ENCODE measurements at regions not wholly inside any gene's neighbourhood (a gene's known extent, or its start where the extent isn't known, plus 50 kb on each side); places are given as distances from the start of the nearest gene placed in this dataset.
"Not testable (repeated sequence)": the region's sequence is repeated elsewhere in the genome, so short reads cannot be mapped to it uniquely, and the experiment has no call there.

DNA sequence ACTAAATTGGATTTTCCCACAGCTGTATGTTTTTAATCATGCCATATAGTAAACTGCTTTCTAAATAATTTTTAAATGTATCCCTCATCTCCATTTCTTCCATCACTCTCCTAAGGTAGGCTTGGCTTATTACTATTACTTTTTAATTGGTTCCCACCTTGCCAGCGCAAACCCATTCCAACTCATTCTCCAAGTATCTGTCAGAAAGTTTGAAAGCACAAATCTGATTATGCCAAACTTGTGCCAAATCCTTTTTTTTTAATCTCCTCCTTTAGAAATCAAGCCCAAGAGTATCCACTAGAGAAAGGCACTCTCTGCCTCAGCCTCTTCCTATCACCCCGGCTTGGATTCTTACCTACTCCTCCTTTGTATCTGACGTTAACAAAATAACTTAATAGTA, 784.5 kb downstream of the TBL1XR1 start:
- DNase-seq = no peak

- DNase-seq = no peak
Measured at GRCh38 chr3:176403531-176403930, 793.8 kb downstream of the TBL1XR1 start.

- no peak for DNase-seq
Measured at GRCh38 chr3:176401211-176401610, 796.1 kb downstream of the TBL1XR1 start.

GRCh38 chr3:176399193-176399592, 798.1 kb downstream of the TBL1XR1 start:
- DNase-seq = no peak

DNA sequence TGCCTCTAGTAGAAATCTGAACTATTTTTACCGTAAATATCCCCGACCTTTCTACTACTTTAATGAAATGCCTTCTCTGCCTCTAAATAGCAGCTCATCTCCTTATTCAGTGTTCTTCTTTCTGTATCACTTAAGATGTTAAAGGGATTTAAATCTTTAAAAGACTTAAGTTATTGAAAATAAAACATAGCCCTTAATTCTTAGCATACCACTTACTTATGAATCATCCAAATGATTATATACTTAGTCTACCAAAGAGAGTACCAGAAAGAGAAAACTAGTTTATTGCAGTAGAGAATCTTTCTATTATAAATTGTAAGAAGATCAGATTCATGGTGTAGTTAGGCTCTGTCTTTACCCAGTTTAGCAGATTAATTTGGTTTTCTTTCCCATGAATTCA, 802.0 kb downstream of the TBL1XR1 start:
- DNase-seq = no peak

DNA sequence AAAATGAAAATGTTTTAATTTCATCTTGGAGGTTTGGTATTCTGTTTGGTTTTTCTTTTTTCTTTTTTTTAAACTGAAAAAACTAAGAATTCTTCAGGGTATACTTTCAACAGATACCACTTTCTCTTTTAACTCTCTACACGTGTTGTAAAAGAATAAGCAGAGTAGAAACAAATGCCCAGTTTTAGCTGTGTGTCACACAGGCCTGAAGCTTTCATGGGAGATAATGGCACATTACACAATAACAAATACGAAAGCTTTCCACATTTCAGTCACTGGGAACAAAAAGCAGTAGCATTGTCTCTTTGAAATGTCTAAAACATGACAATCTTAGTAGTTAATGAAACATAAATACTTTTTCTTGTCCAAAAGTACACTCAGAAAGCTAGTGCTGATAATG, 818.5 kb downstream of the TBL1XR1 start:
- DNase-seq = no peak

- no peak for DNase-seq
Measured at GRCh38 chr3:176376531-176376930, 820.8 kb downstream of the TBL1XR1 start.

- DNase-seq = no peak
Measured at GRCh38 chr3:176375519-176375918, 821.8 kb downstream of the TBL1XR1 start.

GRCh38 chr3:176362191-176362731, 835.0 kb downstream of the TBL1XR1 start:
- DNase-seq = no peak

GRCh38 chr3:176359211-176359610, 838.1 kb downstream of the TBL1XR1 start:
- no peak for DNase-seq

DNA sequence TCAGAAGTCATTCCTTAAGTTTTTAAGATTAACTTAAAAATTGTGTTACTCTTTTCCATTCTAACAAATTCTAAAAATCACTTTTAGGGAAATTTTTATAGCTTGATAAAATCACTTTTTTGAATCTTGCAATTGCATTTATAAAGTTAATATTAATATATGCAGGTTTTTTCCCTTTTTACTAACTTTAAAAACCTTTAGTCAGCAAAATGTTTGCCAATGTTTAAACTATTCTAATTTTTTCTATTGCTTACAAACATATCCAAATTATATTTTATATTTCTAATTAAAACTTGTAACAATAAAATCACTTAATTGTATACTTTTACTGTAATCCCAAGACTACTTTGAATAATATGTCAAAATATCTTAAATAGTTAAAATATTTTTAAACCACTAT, 839.4 kb downstream of the TBL1XR1 start:
- DNase-seq = no peak

GRCh38 chr3:176354843-176355242, 842.4 kb downstream of the TBL1XR1 start:
- no peak for DNase-seq

DNA sequence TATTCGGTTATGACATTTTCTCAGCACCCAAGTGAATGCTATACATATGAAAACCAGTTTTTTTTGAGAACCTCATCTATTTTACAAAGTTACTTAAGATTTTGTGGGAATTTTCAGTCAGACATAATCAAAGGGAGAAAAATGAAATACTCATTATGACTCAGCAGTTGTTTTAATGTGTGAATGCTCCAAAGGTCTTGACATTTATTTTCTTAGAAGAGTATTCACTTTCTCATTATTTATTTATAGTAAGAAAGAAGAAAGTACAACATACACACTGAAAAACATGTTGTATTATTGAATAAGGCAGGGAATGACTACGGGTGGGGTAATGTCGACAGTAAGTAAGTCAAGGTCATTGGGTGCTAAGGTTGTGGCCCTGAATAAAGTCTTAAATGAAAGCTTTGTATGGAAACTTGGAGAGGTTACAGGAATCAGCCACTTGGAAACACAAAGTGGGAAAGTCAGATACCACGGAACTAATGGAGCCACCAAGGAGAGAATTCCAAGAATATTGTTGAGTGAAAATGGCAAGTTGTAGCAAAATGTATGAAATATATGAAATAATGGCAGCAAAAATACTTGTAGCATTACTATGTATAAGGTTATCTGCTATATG, 844.5 kb downstream of the TBL1XR1 start:
- DNase-seq = no peak

- no peak for DNase-seq
Measured at GRCh38 chr3:176351408-176351807, 845.9 kb downstream of the TBL1XR1 start.

- DNase-seq = no peak
Measured at GRCh38 chr3:176349706-176350105, 847.6 kb downstream of the TBL1XR1 start.

DNA sequence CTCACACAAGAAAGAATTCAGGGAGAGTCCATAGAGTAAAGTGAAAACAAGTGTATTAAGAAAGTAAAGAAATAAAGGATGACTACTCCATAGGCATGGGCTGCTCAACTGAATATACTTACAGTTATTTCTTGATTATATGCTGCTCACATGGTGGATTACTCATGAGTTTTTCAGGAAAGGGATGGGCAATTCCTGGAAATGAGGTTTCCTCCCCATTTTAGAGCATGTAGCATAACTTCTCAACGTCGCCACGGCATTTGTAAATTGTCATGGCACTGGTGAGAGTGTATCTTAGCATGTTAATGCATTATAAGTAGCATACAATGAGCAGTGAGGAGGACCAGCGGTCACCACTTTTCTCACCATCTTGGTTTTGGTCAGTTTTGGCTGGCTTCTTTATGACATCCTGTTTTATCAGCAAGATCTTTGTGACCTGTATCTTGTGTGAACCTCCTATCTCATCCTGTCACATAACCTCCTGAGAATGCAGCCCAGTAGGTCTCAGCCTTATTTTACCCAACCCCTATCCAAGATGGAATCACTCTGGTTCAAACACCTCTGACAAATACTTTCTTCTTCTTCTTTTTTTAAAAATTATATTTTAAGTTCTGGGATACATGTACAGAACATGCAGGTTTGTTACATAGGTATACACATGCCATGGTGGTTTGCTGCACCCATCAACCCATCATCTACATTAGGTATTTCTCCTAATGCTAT, 849.7 kb downstream of the TBL1XR1 start:
- DNase-seq = no peak

- no peak for DNase-seq
Measured at GRCh38 chr3:176341963-176342362, 855.3 kb downstream of the TBL1XR1 start.

- no peak for DNase-seq
Measured at GRCh38 chr3:176328666-176329065, 868.6 kb downstream of the TBL1XR1 start.

GRCh38 chr3:176328198-176328597, 869.1 kb downstream of the TBL1XR1 start:
- DNase-seq = no peak

DNA sequence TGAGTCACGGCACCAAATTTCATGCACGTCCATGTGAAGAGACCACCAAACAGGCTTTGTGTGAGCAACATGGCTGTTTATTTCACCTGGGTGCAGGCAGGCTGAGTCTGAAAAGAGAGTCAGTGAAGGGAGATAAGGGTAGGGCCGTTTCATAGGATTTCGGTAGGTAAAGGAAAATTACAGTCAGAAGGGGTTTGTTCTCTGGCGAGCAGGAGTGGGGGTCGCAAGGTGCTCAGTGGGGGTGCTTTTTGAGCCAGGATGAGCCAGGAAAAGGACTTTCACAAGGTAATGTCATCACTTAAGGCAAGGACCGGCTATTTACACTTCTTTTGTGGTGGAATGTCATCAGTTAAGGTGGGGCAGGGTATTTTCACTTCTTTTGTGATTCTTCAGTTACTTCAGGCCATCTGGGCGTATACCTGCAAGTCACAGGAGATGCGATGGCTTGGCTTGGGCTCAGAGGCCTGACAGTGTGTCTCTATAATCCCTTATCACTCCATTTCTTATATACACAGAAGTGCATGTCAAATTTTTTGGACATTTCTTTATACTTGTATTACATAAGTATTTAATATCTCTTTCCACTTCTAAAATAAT, 870.3 kb downstream of the TBL1XR1 start:
- not testable (repeated sequence) for DNase-seq

DNA sequence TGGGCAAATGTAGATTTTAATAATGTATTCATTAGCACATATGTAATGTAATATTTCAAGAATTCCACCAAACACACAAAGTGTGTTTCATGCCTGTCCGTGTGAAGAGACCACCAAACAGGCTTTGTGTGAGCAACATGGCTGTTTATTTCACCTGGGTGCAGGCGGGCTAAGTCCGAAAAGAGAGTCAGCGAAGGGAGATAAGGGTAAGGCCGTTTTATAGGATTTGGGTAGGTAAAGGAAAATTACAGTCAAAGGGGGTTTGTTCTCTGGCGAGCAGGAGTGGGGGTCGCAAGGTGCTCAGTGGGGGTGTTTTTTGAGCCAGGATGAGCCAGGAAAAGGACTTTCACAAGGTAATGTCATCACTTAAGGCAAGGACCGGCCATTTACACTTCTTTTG, 875.8 kb downstream of the TBL1XR1 start:
- DNase-seq = not testable (repeated sequence)

GRCh38 chr3:176321099-176321498, 876.2 kb downstream of the TBL1XR1 start:
- no peak for DNase-seq

GRCh38 chr3:176313426-176313825, 883.9 kb downstream of the TBL1XR1 start:
- DNase-seq = no peak

DNA sequence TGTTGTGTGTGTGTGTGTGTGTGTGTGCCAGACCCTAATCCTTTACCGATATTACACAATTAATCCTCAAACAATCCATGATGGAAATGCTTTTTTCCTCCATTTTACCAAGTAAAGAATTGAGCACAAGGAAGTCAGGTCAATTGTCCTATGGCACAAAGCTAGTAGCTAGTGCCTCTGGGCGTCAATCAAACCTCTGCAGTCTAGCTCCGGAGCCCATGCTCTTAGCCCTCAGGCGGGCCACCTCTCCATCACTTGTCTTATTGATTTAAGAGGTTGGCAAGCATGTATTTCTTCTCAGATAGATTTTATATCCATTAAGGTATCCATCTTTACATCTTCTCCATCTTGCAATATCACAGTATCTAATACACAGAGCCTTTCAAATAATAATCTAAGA, 886.6 kb downstream of the TBL1XR1 start:
- no peak for DNase-seq
